NCI-H1092 (cell line): ENCODE measurements at regions not wholly inside any gene's neighbourhood (a gene's known extent, or its start where the extent isn't known, plus 50 kb on each side); places are given as distances from the start of the nearest gene placed in this dataset.

ENCODE experiments used
- DNase-seq: peaks from one replicate; lab custom pipeline; 2025; lab: John Stamatoyannopoulos, UW

DNA sequence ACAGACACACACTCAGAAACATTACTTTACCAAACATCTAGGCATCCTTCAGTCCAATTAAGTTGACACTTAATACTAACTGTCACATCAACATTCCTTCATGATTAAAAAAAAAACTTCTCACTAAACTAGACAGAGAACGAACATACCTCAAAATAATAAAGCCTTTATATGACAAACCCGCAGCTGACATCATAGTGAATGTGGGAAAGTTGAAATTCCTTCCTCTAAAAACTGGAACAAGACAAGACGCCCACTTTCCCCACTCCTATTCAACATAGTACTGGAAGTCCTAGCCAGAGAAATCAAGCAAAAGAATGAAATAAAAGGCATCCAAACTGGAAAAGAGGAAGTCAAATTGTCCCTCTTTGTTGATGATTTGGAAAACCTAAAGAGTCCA is 96.9 kb upstream of the PPP1R9A start:
- no peak for DNase-seq

DNA sequence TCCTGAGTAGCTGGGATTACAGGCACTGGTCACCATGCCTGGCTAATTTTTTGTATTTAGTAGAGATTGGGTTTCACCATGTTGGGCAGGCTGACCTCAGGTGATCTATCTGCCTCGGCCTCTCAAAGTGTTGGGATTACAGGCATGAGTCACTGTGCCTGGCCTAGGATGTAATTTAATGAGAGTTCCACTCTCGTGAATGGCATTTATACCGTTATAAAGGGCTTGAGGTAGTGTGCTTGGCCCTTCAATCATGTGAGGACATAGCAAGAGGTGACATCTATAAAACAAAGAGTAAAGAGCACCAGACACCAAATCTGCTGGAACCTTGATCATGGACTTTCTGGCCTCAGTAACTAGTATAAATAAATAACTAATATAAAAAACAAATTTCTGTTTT is 93.5 kb upstream of the PPP1R9A start:
- DNase-seq = no peak

- no peak for DNase-seq
Observed at GRCh38 chr7:94823947-94824346, 83.4 kb upstream of the PPP1R9A start.

DNA sequence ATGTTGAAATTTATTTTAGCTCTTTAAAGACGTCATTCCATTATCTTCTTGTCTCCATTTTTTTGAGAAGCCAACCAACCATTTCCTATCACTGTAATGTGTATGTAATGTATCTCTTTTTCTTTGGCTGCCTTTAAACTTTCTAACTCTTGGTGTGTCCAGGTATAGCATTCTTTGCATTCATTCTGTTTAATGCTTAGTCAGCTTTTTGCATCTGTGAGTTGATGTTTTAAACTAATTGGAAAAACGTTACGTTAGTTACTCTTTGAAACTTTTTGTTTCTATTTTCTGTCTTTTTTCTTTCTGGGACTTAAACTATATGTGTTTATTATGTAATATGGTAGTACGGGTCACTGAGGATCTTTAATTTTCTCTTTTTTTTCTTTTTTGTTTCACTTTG is 77.4 kb upstream of the PPP1R9A start:
- DNase-seq = no peak

- DNase-seq = no peak
Observed at GRCh38 chr7:94832051-94832450, 75.3 kb upstream of the PPP1R9A start.

DNA sequence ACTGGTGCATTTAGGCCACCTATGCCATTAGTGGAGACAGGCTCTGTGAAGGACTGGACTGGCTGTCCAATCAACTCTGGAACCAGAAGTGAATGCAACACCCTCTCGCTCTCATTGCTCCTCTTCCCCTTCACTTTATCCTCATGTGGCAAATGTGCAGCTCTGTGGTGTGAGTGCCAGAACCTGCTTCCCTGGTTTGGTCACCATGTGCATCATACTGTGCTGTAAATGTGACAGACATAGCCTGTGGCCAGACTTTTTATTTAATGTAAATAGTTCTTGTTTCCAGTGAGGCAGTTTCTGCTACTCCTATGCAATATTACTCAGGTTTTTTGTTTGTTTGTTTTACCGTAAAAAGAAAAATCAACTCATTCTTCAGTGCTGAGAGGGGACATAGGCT is 73.0 kb upstream of the PPP1R9A start:
- DNase-seq = no peak

DNA sequence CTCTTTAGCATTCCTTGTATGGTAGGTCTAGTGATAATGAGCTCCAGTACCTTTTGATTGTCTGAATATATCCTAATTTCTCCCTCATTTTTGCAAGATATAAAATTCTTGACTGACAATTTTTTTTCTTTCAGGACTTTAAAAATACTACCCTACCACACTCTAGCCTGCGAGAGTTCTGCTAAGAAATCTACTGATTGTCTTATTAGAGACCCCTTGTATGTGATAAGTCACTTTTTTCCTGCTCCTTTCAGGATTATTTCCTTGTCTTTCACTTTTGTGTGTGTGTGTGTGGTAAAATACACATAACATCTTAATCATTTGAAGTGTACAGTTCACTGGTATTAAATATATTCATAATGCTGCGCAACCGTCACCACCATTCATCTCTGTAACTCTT is 68.7 kb upstream of the PPP1R9A start:
- no peak for DNase-seq

- no peak for DNase-seq
Observed at GRCh38 chr7:94843553-94843952, 63.8 kb upstream of the PPP1R9A start.

DNA sequence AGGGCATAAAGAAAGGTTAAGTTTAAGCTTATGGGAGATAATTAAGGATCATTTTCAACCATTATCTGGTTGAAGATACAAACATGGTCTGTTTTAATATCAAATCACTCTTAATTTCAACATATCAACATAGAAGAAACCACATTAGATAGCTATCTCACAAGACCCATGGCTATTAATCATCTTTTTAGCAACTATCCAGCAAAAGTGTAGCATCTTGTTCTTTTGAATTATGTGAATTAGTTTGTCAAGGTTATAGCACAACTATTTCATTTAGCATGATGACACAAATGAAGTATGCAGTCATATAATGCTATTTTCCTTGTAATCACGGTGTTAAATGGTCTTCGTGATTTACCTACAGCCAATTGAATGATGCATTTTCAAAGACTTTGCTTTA is 58.9 kb upstream of the PPP1R9A start:
- DNase-seq = no peak

- DNase-seq = no peak
Observed at GRCh38 chr7:94848992-94849576, 58.3 kb upstream of the PPP1R9A start.

- DNase-seq = no peak
Observed at GRCh38 chr7:94849636-94850208, 57.7 kb upstream of the PPP1R9A start.

- DNase-seq = no peak
Observed at GRCh38 chr7:94855589-94855988, 51.8 kb upstream of the PPP1R9A start.

DNA sequence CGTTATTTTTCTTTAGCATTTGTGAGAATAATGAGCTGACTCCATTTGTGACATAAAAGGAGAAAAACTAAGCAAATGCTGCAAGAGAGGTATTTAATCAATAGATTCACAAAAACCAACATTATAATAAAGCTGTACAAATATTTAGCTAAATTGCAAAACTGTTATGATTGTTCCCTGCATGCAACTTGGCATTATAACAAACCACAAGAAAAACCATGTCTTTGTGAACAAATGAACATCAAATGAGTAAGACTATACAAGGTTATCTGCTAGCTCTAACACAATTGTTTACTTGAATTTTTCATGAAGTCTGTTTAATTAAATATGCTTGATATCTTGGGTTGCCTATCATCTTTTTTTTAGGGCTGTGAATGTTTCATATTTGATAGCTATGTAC is 50.8 kb upstream of the PPP1R9A start:
- no peak for DNase-seq
